ENCODE measurements at regions not wholly inside any gene's neighbourhood (a gene's known extent, or its start where the extent isn't known, plus 50 kb on each side); places are given as distances from the start of the nearest gene placed in this dataset.
"Not testable (repeated sequence)": the region's sequence is repeated elsewhere in the genome, so short reads cannot be mapped to it uniquely, and the experiment has no call there.

DNA sequence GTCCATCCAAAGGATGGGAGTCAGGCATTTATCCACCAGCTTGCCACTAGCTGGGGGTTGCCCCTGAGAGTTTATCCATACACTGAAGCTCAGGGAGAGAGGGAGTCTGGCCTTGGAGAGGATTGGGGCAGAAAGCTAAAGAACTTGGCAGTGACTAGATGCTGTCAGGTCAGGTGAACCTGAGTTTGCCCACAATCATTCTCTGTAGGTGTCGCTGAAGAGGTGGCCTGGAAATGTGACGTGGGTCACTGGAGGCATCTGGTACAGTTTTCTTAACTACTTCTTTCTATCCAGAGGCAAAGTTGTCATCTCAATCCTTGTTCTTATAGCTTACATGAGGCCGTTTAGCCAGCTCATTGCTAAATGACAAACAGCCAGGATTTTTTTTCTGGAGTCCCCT, 298.0 kb upstream of the CTNNB1 start:
- DNase-seq (ENCODE audit: low spot score), result no peak

DNA sequence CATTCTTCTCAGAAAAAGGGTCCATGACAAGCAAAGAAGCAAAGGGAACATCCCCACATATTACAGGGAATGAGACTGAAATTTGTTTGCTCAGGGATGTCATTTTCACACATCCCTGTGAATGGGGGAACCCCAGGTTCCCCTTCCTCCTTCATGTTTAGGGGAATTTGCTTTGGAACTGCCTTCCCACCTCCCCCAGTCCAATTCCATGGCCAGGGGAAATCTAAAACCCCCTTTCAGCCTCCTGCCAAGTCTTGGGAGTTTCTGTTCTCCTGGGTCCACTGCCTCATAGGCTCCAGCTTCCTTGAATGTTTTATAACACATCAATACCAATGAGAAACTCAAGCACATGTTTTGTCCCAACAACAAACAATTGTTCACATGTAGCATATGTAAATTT, 297.5 kb upstream of the CTNNB1 start:
- DNase-seq (ENCODE audit: low spot score), result no peak

DNA sequence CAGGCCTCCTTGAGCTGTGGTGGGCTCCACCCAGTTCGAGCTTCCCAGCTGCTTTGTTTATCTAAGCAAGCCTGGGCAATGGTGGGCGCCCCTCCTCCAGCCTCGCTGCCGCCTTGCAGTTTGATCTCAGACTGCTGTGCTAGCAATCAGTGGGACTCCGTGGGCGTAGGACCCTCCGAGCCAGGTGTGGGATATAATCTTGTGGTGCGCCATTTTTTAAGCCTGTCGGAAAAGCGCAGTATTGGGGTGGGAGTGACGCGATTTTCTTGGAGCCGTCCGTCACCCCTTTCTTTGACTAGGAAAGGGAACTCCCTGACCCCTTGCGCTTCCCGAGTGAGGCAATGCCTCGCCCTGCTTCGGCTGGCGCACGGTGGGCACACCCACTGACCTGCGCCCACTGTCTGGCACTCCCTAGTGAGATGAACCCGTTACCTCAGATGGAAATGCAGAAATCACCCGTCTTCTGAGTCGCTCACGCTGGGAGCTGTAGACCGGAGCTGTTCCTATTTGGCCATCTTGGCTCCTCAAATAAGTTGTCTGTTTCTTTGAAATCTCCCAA, 291.3 kb upstream of the CTNNB1 start:
- not testable (repeated sequence) for DNase-seq (ENCODE audit: low spot score)

DNA sequence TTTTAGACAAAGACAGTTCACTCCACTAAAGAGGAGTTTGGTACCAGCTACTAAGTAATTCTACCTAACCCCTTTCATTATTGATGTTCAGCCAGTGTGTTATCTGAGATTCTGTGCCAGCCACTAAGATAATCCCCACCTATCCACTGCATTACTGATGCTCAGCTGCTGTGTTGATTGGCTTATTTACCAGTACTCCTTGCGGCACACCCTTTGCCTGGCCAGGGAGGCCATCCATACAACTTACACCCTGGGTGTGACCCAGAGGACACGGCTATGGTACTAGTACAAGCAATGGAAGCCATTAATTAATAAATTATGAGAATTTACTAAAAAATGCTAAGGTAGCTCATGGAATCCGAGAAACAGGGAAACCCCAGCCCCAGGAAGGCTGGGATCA, 290.7 kb upstream of the CTNNB1 start:
- no peak for DNase-seq (ENCODE audit: low spot score)

DNA sequence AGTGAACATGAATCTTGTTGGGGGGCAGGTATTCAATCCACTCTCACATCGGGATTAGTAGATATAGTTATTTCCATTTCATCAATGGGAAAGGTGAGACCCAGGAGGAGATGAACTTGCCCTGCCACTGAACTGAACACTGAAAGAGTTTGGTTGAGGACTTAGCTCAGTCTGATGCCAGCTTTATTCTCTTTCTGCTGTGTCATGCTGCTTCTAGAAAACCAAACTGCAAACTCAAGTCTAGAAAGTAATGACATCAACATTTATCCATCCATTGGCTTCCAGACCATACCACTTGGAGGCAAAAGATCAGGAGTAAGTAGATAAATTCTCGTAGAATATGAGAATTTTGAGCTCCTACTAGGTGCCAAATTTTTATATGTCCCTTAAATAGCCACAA, 288.0 kb upstream of the CTNNB1 start:
- no peak for DNase-seq (ENCODE audit: low spot score)

DNA sequence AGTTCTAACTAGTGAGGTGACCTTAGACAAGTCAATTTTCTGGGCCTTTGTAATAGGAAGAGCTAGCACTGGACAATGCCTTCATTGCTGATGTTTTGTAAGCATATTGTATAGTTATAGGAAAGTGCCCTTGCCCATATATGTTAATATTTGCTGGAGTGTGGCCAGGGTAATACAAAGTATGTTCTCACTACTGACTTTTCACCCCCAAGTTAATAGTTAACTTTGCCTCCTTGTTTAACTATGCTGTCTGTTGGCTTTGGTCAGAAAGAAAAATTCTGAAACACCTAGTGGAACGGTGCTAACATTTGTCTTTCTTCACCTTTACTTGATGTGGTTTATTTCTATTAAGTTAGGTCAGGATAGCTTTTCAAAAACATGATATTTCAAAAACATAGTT, 287.4 kb upstream of the CTNNB1 start:
- no peak for DNase-seq (ENCODE audit: low spot score)

DNA sequence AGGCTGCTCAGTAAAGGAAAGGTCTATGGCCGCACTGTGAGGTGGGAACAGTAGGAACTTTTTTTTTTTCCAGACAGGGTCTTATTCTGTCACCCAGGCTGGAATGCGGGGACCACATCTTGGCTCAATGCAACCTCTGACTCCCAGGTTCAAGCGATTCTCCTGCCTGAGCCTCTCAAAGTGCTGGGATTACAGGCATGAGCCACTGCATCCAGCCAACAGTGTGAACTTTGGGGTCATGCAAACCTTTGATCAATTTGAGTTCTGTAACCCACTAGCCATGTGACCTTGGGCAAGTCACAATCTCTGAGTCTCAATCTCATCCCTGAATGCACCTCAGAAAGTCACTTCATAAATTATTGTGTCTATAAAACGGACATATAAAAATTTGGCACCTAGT, 286.8 kb upstream of the CTNNB1 start:
- no peak for DNase-seq (ENCODE audit: low spot score)

DNA sequence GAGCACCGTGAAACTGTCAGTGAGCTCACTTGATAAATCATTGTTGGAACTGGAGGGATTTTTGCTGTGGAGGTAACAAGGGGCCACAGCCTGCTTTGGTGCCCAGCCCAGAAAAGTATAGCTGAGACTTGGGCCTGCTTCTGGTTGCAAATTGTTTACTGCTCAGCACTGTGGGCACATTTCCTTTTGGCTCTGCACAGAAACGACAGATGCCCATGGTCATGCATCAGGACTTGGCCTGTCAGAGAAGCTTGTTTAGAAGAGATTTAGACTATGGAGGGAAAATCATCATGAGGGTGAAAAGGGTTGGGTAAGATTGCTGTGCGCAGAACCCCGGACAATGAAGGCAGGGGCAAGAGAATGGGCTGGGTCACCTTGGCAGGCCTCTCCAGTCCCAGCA, 286.1 kb upstream of the CTNNB1 start:
- no peak for DNase-seq (ENCODE audit: low spot score)

DNA sequence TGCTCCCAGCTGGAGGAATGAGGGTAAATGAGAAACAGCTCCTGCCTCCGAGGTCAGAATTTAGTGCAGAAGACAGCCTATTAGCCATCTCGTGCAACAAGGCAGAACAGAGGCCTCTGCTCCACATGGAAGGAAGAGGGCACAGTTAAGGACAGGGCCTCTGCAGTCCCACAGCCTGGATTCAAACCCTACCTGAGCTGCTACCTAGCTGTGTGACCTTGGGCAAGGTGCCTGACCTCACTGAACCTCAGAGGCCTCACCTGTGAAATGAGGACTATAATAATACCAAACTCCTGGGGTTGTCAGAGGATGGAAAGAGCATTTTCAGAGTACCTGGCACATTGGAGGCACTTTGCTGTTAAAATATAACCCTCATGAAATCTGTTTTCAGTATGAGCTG, 285.7 kb upstream of the CTNNB1 start:
- no peak for DNase-seq (ENCODE audit: low spot score)

DNA sequence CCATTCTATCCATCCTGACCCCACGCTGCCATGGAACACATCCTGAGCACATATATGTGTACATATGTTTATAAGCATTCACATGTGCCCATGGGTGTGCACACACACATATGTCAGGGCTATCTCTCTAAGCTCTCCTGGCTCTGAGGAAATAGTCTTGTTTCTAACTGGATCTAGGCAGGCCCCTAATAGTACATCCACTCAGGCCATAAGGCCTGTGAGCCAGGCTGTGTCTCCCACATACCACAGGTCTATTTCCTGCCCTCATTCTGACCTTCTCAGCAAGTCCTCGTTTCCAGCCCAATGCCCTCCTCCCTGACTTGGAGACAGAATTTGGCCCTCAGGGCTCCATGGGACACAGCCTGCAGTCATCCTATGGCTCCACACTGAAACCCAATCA, 284.8 kb upstream of the CTNNB1 start:
- DNase-seq (ENCODE audit: low spot score), result no peak

DNA sequence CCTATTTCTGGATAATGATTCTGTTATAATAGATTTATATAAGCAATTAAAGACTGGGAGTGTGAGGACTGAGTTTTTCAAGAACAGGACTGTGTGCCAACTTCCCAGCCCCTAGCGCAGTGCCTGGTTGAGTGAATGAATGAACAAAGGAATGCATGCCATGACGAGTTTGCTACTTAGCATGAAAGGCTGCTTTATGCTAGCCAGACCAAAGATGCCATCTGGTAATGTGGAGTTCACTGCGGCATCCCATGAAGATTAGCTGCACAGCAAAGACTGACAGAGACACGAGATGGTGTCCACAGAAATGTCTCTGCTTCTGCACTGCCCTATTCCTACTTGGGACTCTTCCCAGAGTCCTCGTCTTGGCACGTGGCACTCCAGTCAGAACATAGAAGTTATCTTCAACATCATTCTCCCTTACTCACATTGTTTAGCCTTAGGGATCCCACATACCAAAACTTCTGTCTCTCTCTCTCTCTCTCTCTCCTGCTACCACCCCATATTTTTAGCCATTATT, 283.9 kb upstream of the CTNNB1 start:
- DNase-seq (ENCODE audit: low spot score), result no peak

DNA sequence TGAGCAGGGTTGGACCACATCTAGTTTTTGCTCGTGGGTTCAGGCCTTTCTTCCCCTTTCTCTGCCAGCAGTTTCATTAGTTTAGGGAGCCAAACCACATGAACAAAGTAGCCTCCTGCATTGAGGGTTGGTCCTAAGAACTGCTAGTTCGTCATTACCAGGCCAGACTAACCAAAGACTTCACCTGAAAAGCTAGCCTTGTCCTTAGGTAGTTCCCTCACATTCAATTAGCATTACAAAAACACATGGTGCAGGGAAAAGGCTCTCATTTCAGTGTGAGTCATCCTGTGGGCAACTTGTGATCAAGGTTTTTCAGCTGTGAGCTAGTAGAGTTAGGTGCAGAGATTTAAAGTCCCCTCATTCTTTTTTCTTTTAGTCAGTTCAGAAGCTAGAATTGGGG, 279.3 kb upstream of the CTNNB1 start:
- DNase-seq (ENCODE audit: low spot score), result no peak

DNA sequence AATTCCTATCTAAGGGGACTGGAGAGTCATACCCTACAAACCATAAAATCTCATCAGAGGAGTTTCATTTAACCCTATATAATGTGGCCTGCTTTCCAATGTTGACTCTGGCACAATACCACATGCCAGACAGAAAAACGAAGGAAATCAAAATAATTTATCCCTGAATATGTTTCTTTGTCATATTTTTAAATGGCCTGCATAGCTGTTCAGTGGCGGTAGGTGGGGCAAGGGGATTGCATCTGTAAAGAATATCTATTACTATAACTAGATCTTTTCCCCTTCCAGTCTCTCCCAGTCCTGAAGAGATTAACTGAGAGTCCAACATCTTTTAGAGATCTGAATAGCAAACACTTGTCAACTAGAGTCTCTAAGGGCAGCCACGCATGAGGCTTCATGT, 278.1 kb upstream of the CTNNB1 start:
- no peak for DNase-seq (ENCODE audit: low spot score)

DNA sequence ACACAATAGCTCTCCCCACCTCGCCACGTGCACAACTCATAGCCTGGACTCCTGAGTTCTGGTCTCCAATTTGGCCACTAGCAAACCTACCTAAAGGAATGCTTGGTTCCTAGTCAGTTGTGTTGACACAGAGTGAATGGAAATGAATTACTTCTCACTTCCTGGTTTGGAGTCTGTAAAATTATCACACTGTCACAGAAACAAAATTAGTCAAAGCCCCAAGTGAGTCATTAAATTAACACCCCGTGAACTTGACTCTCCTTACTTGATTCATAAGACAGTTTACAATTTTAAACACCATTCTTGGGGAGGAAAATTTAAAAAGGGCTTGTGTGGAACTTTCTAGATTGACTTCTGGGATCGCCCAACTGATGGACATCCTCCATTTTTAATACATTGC, 276.2 kb upstream of the CTNNB1 start:
- DNase-seq (ENCODE audit: low spot score), result no peak

DNA sequence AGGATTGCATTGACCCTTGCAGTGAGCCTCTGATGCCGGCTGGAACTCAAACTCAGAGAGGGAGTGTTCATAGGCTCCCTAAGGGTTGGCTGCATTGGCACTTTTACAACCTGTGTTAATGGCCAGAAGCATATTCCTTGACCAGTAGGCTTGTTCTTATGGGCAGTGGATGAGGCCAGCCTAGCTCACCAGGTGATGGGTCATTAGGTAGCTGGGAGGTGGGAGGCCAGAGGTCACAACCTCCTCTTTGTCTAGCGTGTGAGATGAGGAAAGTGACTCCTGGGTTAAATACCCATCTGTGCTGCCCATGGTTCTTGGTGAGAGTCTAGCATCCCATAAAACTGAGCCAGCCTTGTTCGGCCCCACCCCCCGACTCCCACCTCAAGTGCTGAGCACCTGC, 275.7 kb upstream of the CTNNB1 start:
- no peak for DNase-seq (ENCODE audit: low spot score)

DNA sequence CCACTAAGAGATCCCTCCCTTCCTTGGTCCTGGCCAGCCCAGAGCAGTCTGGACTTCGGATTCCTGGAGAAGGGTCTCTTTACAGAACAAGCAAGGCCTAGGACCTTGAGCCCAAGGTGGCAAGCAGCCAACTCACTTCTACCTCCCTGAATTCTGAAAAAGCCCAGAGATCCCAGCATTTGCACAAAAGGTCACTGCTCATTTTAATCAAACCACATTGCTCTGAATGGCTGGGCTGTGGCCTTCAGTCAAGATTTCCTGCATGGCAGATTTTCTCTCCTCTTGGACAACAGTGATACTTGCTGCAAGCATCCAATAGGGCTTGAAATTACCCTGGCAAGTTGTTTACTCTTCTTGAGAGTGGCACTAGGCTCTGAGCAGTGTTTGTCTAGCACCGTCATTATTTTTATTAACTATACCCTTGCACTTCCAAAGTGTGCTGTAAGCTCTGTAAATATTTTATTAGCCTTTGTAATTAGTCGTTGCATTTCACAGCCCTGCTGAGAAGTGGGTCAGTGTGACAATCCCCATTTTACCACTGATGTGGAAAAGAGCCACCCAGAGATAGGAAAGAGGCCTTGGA, 274.7 kb upstream of the CTNNB1 start:
- no peak for DNase-seq (ENCODE audit: low spot score)

DNA sequence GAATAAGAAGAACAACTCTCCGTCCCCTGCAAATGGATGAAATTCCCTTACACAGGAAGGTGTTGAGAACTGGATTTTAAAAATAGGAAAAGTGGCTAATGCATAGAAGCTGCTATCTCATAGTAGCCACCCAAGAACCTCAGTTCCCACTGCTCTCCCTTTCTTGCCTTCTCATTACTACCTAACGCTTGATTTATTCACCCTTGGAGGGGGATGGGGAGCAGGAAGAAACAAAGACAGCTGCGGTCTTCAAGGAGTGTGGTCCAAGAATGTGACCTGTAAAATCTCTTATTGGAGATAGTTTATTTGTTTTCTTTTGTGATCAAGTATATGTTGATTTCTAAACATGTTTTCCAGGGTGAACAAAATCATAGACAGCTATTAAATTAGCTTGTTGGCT, 274.1 kb upstream of the CTNNB1 start:
- DNase-seq (ENCODE audit: low spot score), result no peak

DNA sequence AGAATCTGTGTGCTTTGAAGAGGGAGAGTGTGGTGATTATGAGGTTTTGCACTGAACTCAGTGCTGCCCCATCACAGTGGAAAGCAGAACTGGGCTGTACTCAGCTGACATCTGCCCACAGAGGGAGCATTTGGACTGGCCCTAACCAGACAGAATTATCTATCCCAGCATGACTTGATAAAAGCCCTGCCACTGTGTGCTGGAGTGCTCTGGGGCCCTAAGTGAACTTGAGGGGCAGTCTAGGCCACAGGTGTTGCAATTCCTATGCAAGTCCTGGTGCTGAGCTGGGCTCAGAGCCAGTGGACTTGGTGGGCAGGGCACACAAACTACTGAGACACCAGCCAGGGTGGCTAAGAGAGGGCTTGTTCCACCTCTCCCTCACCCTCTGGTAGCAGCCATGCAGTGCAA, 269.2 kb upstream of the CTNNB1 start:
- no peak for DNase-seq (ENCODE audit: low spot score)

DNA sequence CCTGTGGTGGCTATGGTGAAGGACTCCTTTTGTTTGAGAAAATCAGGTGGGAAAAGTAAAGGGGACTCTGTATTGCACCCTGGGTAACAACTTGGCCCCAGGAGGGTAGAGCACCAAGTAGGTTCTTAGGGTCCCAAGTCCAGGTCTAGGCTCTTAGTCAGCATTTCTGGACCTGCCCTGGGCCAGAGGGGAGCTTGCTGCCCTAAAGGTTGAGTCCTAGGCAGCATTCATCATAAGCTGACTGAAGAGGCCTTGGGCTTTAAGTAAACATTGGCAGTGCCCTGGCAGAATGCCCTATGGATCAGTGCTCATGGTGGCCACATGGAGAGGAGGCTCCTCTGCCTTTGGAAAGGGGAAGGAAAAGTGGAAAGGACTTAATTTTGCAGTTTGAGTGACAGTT, 268.5 kb upstream of the CTNNB1 start:
- DNase-seq (ENCODE audit: low spot score), result no peak

DNA sequence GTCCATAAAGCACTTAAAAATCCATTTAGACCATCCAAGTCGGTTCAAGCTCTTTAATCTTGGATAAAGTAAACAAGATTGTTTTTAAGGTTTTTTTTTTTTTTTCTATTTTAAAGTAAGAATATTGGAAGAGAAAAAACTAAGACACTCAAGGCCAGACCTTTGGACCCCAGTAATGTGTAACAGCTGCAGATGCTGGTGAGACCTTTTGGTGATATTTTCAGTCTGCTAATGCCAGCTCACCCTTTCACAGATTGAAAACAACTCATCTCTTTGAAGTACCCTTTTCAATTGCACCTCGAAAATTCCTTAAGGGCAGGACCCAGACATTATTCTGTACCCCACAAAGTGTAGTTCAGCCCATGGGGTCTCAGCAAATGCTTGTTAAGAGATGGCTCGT, 260.7 kb upstream of the CTNNB1 start:
- no peak for DNase-seq (ENCODE audit: low spot score)

DNA sequence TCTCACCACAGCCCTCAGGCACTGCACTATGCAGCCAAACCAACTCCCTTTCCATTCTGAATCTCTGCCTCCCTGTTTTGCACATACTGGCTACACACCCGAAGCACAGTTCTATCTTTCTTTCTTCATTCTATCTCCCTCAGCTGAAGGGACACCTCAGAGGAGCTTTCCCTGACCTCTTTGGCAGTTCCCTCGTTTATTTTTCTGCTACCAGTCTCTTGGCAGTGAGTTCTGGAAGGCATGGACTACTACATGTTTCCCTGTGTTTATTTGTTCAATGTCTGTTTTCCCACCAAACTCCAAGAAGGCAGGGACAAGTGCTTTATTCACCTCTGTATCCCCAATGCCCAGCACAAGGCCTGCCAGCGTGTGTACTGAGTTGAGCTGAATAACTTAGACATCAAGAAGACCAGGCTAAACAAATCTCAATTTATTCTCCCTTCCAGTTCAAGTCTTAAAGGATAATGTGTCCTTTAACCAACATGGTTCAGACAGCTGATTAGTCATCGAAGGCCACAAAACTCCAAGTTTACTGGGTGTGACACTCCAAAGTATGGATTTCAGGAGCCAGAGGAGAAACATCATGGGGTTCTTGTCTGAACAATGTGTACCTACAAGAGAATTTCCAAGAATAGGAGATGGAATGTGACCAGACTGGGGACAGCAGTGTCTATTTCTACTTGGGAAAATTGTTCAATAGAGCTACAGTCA, 260.1 kb upstream of the CTNNB1 start:
- peak; percentile 9 for DNase-seq (ENCODE audit: low spot score)

DNA sequence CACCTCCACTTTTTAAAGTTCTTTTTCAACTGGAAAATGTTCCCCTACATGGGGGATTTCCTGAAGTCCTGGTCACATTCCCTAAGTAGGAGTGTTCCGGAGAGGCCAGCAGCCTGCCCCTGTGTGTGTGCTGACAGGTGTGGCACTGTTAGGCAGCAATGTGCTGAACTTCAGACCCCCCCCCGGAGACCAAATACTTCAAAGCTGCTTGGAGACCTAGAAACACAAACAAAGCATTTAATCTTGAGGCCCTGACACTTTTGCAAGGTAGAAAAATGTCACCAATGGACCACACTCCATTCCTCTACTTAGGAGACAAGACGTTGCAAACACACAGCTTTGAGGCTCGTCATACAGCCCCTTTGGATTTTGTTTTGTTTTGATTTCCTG, 259.6 kb upstream of the CTNNB1 start:
- DNase-seq (ENCODE audit: low spot score), result no peak

DNA sequence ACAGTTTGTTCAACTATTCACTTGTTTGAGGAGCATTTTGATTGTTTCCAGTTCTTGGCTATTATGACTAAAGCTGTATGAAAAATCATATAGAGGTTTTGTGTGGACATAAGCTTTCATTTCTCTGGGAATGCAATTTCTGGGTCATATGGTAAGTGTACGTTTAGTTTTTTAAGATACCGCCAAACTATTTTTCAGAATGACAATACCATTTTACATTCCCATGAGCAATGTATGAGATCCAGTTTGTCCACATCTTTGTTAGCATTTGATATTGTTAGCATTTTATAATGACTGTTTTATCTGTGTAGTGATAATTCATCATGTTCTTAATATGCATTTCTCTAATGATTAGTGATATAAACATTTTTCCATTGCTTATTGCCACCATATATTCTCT, 258.7 kb upstream of the CTNNB1 start:
- DNase-seq (ENCODE audit: low spot score), result no peak

DNA sequence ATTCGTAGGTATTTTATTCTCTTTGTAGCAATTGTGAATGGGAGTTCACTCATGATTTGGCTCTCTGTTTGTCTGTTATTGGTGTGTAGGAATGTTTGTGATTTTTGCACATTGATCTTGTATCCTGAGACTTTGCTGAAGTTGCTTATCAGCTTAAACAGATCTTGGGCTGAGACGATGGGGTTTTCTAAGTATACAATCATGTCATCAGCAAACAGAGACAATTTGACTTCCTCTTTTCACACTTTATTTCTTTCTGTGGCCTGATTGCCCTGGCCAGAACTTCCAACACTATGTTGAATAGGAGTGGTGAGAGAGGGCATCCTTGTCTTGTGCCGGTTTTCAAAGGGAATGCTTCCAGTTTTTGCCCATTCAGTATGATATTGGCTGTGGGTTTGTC, 252.3 kb upstream of the CTNNB1 start:
- DNase-seq (ENCODE audit: low spot score), result not testable (repeated sequence)
